RWPE2 (cell line): ENCODE measurements at regions not wholly inside any gene's neighbourhood (a gene's known extent, or its start where the extent isn't known, plus 50 kb on each side); places are given as distances from the start of the nearest gene placed in this dataset.
"Not testable (repeated sequence)": the region's sequence is repeated elsewhere in the genome, so short reads cannot be mapped to it uniquely, and the experiment has no call there.

Experiments
- ATAC-seq: fragments of 200-7000 bp; cut with Tn5 transposase; 3 replicates; pipeline ENCODE4 v1.9.1; 2021; ENCODE audit warnings: low read depth
- DNase-seq: peaks from one replicate; pipeline ENCODE4 v3.0.0-alpha.2; 2020; ENCODE audit warnings: low spot score
- H3K27ac ChIP-seq: fragments of 450-650 bp; 2 replicates; pipeline ENCODE4 v1.5.1; 2017; ENCODE audit warnings: mild to moderate bottlenecking; ENCODE audit not compliant: poor library complexity, severe bottlenecking
- H3K27me3 ChIP-seq: fragments of 250-450 bp; sonication (Bioruptor Pico); 2 replicates; pipeline ENCODE4 v1.5.1; 2021; ENCODE audit warnings: mild to moderate bottlenecking, moderate library complexity; ENCODE audit not compliant: insufficient read depth, poor library complexity, severe bottlenecking
- H3K36me3 ChIP-seq: fragments of 250-450 bp; sonication (Bioruptor Pico); 2 replicates; pipeline ENCODE4 v1.5.1; 2020; ENCODE audit warnings: low read depth, mild to moderate bottlenecking, moderate library complexity
- H3K4me1 ChIP-seq: fragments of 250-450 bp; sonication (Bioruptor Pico); 2 replicates; pipeline ENCODE4 v1.5.1; 2021; ENCODE audit warnings: mild to moderate bottlenecking, moderate library complexity; ENCODE audit not compliant: insufficient read depth, poor library complexity, severe bottlenecking
- H3K4me3 ChIP-seq: fragments of 250-450 bp; sonication (Bioruptor Pico); 2 replicates; pipeline ENCODE4 v1.5.1; 2021; ENCODE audit warnings: mild to moderate bottlenecking, moderate library complexity; ENCODE audit not compliant: severe bottlenecking
- H3K9me3 ChIP-seq: fragments of 250-450 bp; sonication (Bioruptor Pico); 2 replicates; pipeline ENCODE4 v1.5.1; 2021; ENCODE audit warnings: mild to moderate bottlenecking, moderate library complexity; ENCODE audit not compliant: severe bottlenecking
- CTCF ChIP-seq: fragments of 450-650 bp; IDR thresholded peaks from one replicate; pipeline ENCODE4 v1.5.1; 2017; ENCODE audit warnings: mild to moderate bottlenecking, moderate library complexity; ENCODE audit not compliant: poor library complexity, severe bottlenecking

DNA sequence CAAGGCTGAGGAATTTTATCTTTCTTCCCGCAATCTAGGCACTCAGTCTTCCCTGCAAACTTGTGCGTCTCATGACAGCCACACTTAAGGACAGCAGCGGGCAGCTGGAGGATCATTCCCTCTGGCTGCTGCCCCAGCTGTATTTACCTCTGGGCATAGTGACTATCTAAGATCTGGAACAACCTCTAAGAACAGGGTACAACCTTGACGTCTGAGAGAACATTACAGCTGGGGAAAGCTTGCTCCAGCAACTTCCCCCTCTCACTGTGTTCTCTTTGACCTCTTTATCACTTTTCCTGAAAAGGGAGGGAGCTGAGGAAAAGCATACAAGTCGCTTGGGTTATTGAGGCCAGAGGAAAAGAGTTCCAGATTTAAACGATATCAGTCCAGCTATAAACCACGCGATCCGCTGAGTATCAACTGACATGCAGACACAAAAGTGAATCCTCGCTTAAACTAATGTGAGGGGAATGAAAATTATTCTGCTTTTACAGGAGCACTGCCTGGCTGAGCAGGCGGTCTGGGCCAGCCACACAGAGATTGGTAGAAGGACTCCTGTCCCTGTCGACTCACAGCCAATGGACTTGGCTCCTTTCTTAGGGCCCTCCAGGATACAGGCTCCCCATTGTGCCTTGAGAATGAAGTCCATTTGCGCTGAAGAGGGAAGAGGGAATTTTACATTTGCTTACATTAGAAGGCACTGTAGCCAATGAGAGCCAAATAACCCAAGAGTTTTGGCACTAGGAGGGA lies 153.3 kb downstream of the QRSL1 start:
- Histone ChIP-seq H3K27me3 (no peaks in the 10 kb centered on the region), H3K4me3 (no peak overlapping the region), H3K36me3 (no peaks in the 10 kb centered on the region), H3K27ac (peak overlapping the region; percentile 48), H3K4me1 (peaks cover 13% of the 10 kb centered on the region), H3K9me3 (no peaks in the 10 kb centered on the region)
- TF ChIP-seq CTCF: no peak
- ATAC-seq (no peak), DNase-seq (no peak)

GRCh38 chr6:106779552-106779951 lies 150.2 kb downstream of the QRSL1 start:
- H3K36me3 ChIP-seq, H3K9me3 ChIP-seq, H3K4me3 ChIP-seq, ATAC-seq, DNase-seq, H3K27me3 ChIP-seq, H3K27ac ChIP-seq: not testable (repeated sequence)
- peaks cover 13% of the 10 kb centered on the region for H3K4me1 ChIP-seq

DNA sequence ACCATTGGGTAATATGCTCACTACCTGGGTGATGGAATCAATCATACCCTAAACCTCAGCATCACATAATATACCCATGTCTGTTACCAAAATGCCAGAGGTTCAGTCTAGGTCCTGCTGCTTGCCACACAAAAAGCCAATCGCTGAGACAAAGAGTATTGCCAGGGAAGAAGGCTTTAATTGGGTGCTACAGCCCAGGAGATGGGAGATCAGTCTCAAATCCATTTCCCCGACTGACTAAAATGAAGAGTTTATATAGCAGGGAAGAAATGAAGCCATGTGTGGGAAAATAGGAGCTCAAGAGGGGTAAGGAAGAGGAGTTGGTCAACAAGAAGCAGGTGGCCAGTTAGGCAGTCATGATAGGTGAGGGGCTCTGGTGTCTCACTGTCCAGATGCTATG lies 149.6 kb downstream of the QRSL1 start:
- ATAC-seq (no peak), DNase-seq (no peak)
- no peak overlapping the region for H3K27ac ChIP-seq
- no peaks in the 10 kb centered on the region for H3K27me3 ChIP-seq
- H3K4me1 ChIP-seq: peaks cover 10% of the 10 kb centered on the region
- H3K9me3 ChIP-seq: no peaks in the 10 kb centered on the region
- H3K4me3 ChIP-seq: no peak overlapping the region
- no peaks in the 10 kb centered on the region for H3K36me3 ChIP-seq
- TF ChIP-seq CTCF: no peak

- no peak for ATAC-seq
- H3K27me3 ChIP-seq: no peaks in the 10 kb centered on the region
- TF ChIP-seq CTCF: no peak
- no peak for DNase-seq
- H3K9me3 ChIP-seq: peaks cover 11% of the 10 kb centered on the region
- H3K4me3 ChIP-seq: no peak overlapping the region
- no peaks in the 10 kb centered on the region for H3K4me1 ChIP-seq
- H3K27ac ChIP-seq: no peak overlapping the region
- H3K36me3 ChIP-seq: no peaks in the 10 kb centered on the region
Measured at GRCh38 chr6:106773996-106774629, 144.7 kb downstream of the QRSL1 start.

- Histone ChIP-seq H3K4me3 (no peak overlapping the region), H3K9me3 (peaks cover 11% of the 10 kb centered on the region), H3K4me1 (no peaks in the 10 kb centered on the region), H3K36me3 (no peaks in the 10 kb centered on the region), H3K27me3 (no peaks in the 10 kb centered on the region), H3K27ac (no peak overlapping the region)
- ATAC-seq (0 out of 3 replicates have a peak, but pooled peaks have one; percentile 40), DNase-seq (no peak)
- TF ChIP-seq CTCF: no peak
Measured at GRCh38 chr6:106773522-106773921, 144.1 kb downstream of the QRSL1 start.
